ENCODE measurements at regions not wholly inside any gene's neighbourhood (a gene's known extent, or its start where the extent isn't known, plus 50 kb on each side); places are given as distances from the start of the nearest gene placed in this dataset.
"Not testable (repeated sequence)": the region's sequence is repeated elsewhere in the genome, so short reads cannot be mapped to it uniquely, and the experiment has no call there.

GRCh38 chr21:13529082-13529481 lies 80.5 kb upstream of the POTED start:
- not testable (repeated sequence) for TF ChIP-seq CTCF (IDR thresholded peaks at IDR 0.05; ENCODE audit: low read depth, low read length, missing input control); SP1 (IDR thresholded peaks at IDR 0.05); TAF1 (conservative IDR thresholded peaks at IDR 0.05); ZBTB33 (IDR thresholded peaks at IDR 0.05); ATF3 (IDR thresholded peaks at IDR 0.05); MAX (IDR thresholded peaks at IDR 0.05); RAD21 (IDR thresholded peaks at IDR 0.05); JUND (IDR thresholded peaks at IDR 0.05); RXRA (IDR thresholded peaks at IDR 0.05); FOXA1 (IDR thresholded peaks at IDR 0.05); REST (IDR thresholded peaks at IDR 0.05)

Data from liver (tissue), 3 donors.